ENCODE measurements at regions not wholly inside any gene's neighbourhood (a gene's known extent, or its start where the extent isn't known, plus 50 kb on each side); places are given as distances from the start of the nearest gene placed in this dataset.

DNA sequence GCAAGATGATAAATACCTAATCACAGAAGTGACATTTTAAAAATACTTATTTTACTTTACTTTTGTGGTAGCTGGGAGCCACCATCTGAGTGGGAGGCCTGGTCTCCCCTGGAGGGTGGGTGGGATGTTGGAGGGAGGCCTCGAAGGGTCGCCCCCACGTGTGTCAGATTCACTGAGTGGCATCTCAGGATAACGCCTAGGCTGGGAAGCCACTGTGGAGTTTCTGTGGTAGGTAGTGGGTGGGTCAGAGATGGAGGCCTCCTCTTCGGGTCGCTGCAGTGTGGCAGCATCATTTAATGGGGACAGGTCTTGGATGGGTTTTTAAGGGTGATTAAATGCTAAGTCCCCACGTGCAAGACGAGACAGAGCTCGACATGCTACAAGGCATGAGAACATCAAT, 1154.8 kb upstream of the CDH18 start:
- no peak for TF ChIP-seq EZH2 (IDR thresholded peaks at IDR 0.05; ENCODE audit: low read length, missing control alignments)
- TF ChIP-seq, protein P1, sequence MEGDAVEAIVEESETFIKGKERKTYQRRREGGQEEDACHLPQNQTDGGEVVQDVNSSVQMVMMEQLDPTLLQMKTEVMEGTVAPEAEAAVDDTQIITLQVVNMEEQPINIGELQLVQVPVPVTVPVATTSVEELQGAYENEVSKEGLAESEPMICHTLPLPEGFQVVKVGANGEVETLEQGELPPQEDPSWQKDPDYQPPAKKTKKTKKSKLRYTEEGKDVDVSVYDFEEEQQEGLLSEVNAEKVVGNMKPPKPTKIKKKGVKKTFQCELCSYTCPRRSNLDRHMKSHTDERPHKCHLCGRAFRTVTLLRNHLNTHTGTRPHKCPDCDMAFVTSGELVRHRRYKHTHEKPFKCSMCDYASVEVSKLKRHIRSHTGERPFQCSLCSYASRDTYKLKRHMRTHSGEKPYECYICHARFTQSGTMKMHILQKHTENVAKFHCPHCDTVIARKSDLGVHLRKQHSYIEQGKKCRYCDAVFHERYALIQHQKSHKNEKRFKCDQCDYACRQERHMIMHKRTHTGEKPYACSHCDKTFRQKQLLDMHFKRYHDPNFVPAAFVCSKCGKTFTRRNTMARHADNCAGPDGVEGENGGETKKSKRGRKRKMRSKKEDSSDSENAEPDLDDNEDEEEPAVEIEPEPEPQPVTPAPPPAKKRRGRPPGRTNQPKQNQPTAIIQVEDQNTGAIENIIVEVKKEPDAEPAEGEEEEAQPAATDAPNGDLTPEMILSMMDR (conservative IDR thresholded peaks at IDR 0.05 in 1 of 2, IDR thresholded peaks at IDR 0.05 in 1 of 2; ENCODE audit: low read depth in 1 of 2, low read length in 2 of 2) = no peak

All from fibroblast of lung (primary cell).